Adrenal gland (tissue), 5 donors: ENCODE measurements at regions not wholly inside any gene's neighbourhood (a gene's known extent, or its start where the extent isn't known, plus 50 kb on each side); places are given as distances from the start of the nearest gene placed in this dataset.

Source experiments
- CTCF ChIP-seq, 6 experiments: fragments of 450-650 bp in 4 of 6; fragments of 200-600 bp in 2 of 6; sonication (generic) in 1 of 6; IDR thresholded peaks; 1 replicate in 5 of 6; 2 replicates in 1 of 6; pipeline versions ENCODE4 v1.5.1 to v1.8.0; 2016 to 2021; ENCODE audit warnings: antibody characterized with exemption in 6 of 6, mild to moderate bottlenecking in 2 of 6, moderate library complexity in 1 of 6
- POLR2A ChIP-seq, 2 donors: fragments of 450-650 bp; IDR thresholded peaks; one replicate each; pipeline ENCODE4 v1.6.1; 2017; ENCODE audit warnings: antibody characterized with exemption in 2 of 2, mild to moderate bottlenecking in 2 of 2, moderate library complexity in 1 of 2
- donor health status: DM: no; HTN: no; CAD: no.

DNA sequence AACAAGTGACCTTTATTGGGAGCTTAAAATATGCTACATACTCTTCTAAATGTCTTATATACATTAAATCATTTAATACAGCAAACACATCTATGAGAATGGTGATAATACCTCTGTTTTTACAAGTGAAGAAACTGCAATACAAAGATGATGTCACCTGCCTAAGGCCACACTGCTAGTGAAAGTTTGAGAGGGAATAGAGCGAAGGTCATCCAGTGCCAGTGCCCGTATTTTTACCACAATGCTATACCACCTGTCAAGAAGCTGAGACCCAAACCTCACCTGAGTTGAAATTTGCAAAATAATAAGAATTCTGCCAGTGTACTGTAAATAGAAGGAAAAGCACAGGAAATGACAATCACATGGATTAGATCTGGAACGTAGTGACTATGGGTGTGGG lies 200.4 kb upstream of the TMPRSS15 start:
- no peak for TF ChIP-seq CTCF (IDR thresholded peaks at IDR 0.05)
- no peak for TF ChIP-seq POLR2A (IDR thresholded peaks at IDR 0.05)
